HG02973 (cell line): ENCODE measurements at regions not wholly inside any gene's neighbourhood (a gene's known extent, or its start where the extent isn't known, plus 50 kb on each side); places are given as distances from the start of the nearest gene placed in this dataset.

Experiments
- ATAC-seq: cut with Tn5 transposase; IDR thresholded peaks from one replicate; pipeline ENCODE4 v1.9.1; 2021; ENCODE audit warnings: moderate library complexity; ENCODE audit not compliant: unreplicated experiment

DNA sequence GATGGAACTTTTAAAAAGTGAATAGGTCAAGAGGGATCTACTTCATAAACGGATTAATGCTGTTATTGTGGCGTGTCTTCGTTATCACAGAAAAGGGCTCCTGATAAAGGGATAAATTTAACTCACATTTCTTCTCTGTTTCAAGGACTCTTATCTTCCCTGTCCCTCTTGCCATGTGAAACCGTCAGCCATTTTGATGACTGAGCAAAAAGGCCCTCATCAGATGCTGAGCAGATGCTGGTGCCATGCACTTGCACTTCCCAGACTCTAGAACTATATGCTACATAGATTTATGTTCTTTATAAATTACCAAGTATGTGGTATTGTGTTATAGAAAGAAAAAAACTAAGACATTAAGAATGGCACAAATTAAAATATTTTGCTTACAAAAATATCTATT is 1011.8 kb upstream of the GBE1 start:
- no peak for ATAC-seq

DNA sequence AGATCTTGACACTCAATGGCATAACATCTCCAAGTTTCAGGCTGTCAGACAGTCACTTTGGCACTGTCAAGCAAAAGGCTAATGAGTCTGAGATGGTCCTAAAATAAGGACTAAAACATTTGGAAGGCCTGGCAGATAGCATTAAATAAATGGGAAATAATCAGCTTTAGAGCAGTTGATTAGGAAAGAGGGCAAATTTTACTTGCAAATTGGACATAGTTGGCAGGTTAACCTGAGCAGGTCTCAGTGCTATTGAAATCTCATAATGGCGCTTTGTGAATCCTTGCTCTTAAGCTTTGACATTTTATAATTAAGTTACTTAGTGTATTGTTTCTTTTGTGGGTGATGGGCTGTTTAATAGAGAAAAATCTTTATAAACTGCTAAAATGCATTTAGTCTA is 1003.1 kb upstream of the GBE1 start:
- no peak for ATAC-seq

DNA sequence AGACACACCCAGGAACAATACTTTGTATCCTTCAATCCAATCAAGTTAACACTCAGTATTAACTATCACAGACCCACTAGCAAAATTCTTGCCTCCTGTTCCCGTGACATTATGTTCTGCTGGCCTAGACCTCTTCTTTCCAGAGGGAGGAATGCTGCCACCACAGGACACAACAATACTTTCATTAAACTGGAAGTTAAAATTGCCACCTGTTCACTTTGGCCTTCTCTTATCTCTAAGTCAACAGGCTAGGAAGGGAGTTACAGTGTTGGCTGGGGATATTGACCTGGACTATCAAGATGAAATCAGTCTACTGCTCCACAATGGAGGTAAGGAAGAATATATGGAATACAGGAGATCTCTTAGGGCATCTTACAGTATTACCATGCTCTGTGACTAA is 1000.4 kb upstream of the GBE1 start:
- no peak for ATAC-seq

DNA sequence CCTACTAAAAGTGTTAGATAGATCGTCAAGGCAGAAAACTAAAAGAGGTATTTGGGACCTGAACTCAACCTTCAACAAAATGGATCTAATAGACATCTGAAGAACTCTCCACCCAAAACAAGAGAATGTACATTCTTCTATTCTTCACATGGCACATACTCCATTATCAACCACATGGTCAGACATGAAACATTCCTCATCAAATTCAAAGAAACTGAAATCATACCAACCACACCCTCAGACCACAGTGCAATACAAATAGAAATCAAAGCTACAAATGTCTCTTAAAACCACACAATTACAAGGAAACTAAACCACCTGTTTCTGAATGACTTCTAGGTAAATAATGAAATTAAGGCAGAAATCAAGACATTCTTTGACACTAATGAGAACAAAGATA is 984.1 kb upstream of the GBE1 start:
- no peak for ATAC-seq

DNA sequence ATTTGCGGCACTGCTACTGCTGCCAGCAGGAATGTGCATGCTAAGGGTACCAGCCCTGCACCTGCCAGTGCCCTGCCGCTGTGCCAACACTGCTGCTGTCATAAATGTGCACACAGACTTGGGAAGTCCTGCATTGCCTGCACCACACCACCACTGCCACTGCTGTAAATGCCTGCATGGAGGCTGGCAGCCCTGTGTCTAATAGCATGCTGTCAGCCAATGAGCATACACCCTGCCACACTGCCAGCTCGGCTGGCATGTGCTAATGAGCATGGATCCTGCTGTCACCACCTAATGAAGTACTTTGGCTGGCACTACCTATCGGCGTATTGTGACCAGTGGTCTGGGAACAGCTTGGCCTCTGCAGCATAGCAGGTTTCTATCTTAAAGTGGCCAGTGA is 981.8 kb upstream of the GBE1 start:
- ATAC-seq, result no peak

DNA sequence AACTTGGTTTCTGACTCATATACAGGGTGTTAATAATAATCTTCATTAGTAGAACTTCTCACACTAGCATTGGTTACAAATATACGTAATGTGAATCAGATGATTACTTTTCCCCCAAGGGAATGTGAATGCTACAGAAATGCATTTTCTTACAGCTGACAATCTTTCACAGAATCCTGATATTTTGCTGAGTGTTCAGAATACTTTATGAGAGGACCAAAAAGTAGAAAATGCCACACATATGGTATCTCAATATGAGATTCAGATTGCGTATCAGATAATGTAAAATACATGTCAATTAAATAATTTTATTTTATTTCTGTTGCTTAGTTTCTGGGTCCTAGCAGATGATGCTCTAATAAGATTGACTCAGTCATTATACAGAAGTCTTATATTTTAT is 979.9 kb upstream of the GBE1 start:
- ATAC-seq, result no peak

DNA sequence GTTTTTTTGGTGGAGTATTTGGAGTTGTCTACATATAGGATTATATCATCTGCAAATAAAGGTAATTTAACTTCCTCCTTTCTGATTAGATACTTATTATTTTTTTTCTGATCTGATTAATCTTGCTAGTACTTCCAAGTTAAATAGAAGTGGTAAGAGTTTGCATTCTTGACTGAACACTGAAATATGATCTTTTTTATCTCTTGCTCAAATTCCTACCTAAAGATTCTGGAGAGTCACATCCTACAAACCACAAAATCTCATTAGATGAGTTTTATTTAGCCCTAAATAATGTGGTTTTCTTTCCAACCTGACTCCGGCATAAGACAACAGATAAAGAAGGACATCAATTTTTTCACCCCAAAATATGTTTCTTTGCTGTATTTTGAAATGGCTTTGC is 977.9 kb upstream of the GBE1 start:
- no peak for ATAC-seq

DNA sequence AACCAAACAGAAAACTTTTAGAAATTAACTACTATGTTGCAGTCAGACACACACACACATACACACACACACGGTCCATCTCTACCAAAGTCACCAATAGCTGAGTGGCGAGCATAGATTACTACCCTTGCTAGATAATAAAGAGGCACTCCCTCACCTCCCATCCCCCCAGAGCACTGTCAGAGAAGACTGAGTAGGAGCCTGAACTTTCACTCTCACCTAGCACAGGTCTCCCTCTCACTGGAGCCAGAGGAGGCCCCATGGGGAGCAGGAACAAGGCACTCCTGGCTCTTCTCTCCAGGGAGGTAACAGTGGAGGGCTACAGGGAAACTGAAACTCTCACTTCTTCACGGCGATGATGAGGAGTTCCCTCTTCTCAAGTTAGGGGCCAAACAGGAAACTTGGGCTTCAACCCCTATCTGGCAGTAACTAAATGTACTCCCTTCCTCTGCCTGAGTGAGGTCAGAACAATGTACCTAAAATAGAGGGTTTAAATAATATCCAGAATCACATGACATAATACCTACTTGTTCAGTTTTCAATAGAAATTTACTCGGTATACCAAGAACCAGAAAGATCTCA is 975.3 kb upstream of the GBE1 start:
- ATAC-seq, result no peak

DNA sequence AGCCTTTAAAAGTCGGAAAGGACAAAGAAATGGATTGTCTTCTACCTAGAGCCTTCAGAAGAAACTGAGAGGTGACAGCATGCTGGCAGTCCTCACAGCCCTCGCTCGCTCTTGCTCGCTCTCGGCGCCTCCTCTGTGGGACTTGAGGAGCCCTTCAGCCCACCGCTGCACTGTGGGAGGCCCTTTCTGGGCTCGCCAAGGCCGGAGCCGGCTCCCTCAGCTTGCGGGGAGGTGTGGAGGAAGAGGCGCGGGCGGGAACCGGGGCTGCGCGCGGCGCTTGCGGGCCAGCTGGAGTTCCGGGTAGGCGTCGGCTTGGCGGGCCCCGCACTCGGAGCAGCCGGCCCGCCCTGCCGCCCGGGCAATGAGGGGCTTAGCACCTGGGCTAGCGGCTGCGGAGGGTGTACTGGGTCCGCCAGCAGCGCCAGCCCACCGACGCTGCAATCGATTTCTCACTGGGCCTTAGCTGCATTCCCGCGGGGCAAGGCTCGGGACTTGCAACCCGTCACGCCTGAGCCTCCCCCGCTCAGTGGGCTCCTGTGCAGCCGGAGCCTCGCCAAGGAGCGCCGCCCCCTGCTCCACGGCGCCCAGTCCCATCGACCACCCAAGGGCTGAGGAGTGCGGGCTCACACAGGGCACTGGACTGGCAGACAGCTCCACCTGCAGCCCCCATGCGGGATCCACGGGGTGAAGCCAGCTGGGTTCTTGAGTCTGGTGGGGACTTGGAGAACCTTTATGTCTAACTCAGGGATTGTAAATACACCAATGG is 953.8 kb upstream of the GBE1 start:
- no peak for ATAC-seq

DNA sequence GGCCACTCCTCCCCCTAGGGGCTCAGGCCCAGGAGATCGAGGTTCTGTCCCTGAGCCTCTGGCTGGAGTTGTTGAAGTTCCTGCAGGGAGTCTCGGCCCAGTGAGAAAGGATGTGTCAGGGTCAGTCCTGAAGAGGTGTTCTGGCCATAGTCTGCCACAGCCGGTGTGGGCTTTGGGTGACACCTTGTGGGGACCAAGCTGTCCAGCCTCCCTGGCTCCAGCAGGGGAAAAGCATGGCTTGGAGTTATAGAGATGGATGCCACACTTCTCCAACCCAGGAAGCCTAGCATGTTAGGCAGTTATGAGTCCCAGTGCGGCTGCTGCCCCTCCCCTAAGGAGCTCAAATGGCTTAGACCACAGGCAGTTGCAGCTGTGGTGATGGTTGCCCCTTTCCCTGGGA is 945.6 kb upstream of the GBE1 start:
- no peak for ATAC-seq

DNA sequence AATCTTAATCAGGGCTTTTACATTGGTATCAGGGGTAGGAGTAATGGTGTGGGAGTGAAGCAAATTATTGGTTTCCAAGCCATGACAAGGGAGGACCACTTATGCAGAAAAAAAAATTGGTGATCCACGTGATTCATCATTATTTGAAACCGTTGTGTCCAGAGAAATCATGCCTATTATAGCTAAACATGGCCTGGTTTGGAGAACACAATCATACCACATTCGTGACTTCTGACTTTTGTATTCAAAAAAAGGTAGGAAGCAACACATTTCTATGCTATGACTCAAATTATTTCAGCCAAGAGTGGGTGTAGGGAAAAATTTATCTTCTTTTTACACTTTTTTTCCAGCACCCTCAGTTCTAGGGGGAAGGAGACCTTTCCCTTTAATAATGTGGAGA is 924.3 kb upstream of the GBE1 start:
- no peak for ATAC-seq

DNA sequence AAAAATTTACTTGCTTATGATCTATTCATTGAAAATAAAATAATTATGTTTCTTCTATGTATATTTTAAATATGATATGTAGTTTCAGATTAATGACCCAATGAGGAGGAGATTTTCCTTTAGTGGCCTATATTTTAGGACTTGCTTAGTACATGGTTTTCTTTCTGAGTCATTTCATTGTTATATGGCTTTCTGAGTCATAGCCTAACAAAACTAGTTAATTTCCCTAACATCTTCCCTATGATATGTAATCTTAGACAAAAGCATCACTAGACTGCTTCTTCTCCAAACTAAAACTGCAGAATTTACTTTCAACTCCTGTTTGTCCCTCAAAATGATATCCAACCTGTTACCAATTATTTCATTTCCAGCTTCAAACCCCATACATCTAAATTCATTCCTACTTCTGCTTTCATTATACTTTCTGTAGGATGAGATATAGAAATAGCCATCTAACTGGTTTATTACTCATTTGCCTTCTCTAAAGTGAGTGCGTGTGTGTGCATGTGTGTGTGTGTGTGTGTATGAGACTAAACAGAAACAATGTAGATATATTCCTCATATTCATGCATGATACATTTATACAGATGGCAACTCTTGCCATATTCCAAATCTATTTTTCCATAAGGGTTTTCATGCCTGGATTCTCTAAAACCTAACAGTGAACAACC is 915.0 kb upstream of the GBE1 start:
- ATAC-seq, result no peak

DNA sequence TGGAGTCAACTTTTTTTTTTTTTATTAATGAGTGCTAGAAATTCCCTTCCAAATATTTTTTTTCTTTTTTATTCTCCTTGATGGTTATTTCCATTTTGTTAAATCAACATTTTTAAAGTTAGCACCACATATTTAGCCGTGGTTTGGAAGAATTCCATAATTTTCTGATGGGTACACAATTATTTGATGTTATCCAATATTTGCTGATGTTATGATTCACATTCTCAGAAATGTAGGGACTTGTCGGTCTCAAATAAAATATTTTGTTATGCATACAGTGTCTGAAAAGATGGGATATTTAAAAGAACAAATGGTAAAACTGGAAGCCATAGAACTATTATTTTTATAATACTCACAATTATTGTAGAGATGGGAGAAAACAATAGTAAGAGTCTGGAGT is 911.5 kb upstream of the GBE1 start:
- ATAC-seq, result no peak

DNA sequence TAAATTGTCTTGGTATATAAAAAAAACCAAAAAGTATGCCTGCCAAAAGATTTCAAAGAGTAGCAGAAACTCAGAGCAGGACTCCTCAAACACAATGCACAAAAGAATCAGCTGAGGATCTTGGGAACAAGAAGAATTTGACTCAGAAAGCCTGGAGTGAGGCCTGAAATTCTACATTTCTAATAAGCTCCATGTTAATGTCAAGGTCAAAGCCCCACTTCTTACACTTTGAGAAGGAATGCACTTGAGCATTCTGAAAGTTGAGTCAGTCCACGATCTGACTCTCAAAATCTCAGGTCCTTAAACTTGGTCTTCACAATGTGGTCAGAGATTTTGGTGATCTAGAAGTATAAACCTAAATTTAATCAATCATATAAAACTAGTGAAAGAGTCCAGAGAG is 910.0 kb upstream of the GBE1 start:
- ATAC-seq, result no peak

DNA sequence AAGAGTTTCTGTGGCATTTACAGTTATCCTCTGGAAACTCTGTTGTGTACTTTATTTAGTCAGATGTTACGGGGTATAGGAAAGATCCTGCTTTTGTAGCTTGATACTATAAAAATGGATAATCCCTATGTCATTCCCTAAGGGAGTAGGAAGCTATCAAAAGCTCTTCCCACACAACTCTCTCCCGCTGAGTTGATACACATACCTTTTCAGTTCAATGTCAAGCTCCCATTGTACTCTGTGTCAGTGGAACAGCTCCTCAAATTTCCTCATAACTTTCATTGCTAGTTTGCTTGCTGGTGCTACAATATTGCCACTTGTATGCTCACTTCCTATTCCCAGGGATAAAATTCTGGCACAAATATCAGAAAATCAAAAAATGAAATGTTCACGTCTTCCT is 893.3 kb upstream of the GBE1 start:
- no peak for ATAC-seq

DNA sequence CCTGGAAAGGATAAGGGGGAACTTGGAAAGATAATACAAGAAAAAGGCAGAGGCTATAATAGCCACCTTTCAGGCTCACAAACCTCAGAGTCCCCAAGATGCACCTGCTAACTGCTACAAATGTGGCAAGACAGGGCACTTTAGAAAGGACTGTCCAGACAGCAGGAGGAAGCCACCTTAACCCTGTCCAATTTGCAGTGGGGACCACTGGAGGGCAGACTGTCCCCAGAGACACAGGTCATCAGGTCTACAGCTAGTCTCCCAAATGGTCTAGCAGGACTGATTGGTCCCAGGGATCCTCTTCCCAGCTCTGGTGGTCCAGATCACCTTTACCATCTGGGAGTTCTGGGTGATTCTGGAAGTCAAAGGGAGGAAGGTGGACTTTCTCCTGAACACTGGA is 882.5 kb upstream of the GBE1 start:
- ATAC-seq, result no peak

DNA sequence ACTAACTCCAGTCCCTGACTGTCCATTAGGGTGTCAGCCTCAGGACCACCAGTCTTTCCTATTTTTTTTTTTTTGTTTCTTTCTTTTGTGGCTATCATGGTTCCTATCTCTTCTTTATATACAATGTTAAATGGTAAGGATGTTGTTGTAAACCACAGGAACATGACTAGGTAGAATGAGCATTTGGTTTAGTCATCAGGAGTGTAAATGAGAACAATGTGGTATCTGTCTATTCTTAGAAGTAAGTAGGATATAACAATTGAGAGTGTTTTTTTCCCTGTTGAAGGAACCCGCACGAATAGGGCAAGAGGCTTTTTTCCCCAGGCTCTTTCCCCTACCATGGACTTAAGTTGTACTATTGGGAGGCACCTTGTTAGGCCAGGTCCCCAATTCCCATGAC is 880.3 kb upstream of the GBE1 start:
- no peak for ATAC-seq

DNA sequence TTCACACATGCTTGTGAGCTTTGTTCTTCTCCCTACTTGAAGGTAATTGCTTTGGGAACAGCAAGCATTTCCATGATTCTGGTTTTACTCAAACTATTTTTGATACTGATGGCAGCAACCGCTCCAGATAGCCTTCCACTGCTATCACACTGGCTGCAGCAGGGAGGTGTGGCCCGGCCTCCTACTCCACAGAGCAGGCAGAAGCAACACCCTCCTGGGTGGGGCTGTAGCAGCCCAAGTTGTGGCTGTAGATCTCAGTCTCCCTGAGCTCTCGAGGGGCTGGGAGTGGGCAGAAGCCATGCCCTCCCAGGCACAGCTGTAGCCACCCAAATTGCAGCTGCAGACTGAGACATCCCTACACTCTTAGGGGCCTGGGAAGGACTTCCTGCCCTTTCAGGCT is 878.8 kb upstream of the GBE1 start:
- ATAC-seq, result no peak

DNA sequence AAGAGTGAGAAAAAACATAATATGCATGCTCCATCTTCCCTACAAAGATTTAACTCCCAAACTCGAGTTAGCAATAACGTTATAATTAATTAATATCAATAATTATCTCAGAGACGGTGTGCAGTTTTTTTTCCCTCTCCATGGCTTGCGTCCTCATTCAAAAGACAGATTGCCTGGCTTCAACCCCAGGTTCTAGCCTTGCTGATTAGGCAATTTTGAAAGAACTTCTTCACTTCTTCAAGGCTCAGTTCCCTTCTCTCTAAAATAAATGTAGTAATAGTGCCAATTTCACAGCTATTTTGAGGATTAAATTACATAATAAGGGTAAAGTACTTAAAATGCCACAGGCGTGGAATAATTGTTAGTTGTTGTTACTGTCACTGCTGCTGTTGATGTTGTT is 876.1 kb upstream of the GBE1 start:
- no peak for ATAC-seq

DNA sequence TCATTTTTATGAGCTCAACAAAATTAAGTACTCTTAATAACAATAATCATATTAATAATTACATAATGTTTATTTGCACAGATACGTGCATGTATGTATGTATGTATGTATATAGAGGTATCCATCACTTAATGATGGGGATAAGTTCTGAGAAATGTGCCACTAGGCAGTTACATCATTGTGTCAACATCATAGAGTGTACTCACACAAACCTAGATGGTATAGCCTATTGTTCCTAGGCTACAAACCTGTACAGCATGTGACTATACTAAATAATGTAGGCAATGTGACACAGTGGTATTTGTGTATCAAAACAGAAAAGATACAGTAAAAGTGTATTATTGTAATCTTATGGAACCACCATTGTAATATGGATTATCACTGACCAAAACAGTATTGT is 874.7 kb upstream of the GBE1 start:
- ATAC-seq, result no peak

DNA sequence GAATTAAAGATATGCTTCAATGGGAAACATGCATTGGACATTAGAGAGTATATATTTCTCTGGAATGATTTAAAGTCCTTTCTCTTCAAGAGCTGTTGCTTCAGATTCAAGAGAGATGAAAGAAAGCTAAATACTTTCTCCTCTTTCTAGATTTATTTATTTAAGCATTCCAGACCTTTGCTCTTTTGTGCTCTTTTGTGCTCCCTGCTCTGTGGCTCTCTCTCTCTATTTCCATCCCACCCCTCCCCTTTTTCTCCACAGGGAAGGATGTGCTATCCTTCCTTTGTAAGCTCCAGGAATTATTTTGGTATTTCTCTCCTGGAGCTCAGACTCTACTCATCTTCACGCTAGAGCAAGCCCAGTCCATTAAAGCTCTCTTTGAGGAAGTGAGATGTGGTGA is 871.9 kb upstream of the GBE1 start:
- ATAC-seq, result no peak

DNA sequence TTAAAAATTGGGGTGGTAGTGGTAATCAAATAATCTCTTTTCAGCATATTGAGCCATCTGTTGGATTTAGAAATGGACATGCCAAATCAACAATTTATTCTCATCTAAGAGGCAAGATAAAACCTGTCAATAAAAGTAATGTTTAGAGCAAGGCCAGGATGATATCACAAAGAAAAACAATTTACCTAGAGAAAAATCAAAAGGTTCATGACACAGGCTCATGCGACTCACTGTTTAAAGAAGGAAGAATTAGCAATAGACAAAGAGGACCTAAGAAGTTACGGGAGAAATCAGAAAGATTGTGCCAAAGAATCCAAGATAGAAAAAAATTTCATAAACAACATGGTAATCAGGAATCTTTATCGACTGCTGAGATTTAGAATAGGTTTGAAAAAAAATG is 868.5 kb upstream of the GBE1 start:
- no peak for ATAC-seq
